HepG2 (cell line): ENCODE measurements at regions not wholly inside any gene's neighbourhood (a gene's known extent, or its start where the extent isn't known, plus 50 kb on each side); places are given as distances from the start of the nearest gene placed in this dataset.

Experiments used
- HCFC1 ChIP-seq: fragments of 150-350 bp; IDR thresholded peaks from 2 replicates; pipeline ENCODE4 v1.6.1; 2014; ENCODE audit warnings: low read depth, low read length
- HNF4A ChIP-seq: sonication (generic); formaldehyde crosslinking; IDR thresholded peaks from 2 replicates; pipeline ENCODE4 v1.4.0; 2020; ENCODE audit warnings: missing genetic modification reagents
- HNRNPLL ChIP-seq: fragments of 200-400 bp; formaldehyde crosslinking; IDR thresholded peaks from 2 replicates; pipeline ENCODE4 v1.6.1; 2017; ENCODE audit warnings: mild to moderate bottlenecking, low read depth, low read length; ENCODE audit not compliant: poor library complexity, severe bottlenecking
- NR1H2 ChIP-seq: sonication (generic); formaldehyde crosslinking; IDR thresholded peaks from 2 replicates; pipeline ENCODE4 v1.8.1; 2022; ENCODE audit warnings: low read depth, missing genetic modification reagents, borderline replicate concordance
- RAD21 ChIP-seq: fragments of 450-650 bp; formaldehyde crosslinking; IDR thresholded peaks from 2 replicates; pipeline ENCODE4 v1.5.0; 2020; ENCODE audit warnings: mild to moderate bottlenecking
- RBFOX2 ChIP-seq: fragments of 200-400 bp; formaldehyde crosslinking; IDR thresholded peaks from 2 replicates; pipeline ENCODE4 v1.6.1; 2017; ENCODE audit warnings: low read depth, mild to moderate bottlenecking, low read length
- SNAPC2 ChIP-seq: sonication (generic); formaldehyde crosslinking; IDR thresholded peaks from 2 replicates; pipeline ENCODE4 v1.8.1; 2022; ENCODE audit warnings: mild to moderate bottlenecking, missing genetic modification reagents
- ZBTB20 ChIP-seq: sonication (generic); formaldehyde crosslinking; IDR thresholded peaks from 2 replicates; pipeline ENCODE4 v1.8.1; 2023; ENCODE audit warnings: missing genetic modification reagents, low read depth, mild to moderate bottlenecking, borderline replicate concordance
- ZNF230 ChIP-seq: sonication (generic); formaldehyde crosslinking; IDR thresholded peaks from 2 replicates; pipeline ENCODE4 v1.4.0; 2020; ENCODE audit warnings: mild to moderate bottlenecking, missing genetic modification reagents
- ZNF354B ChIP-seq: sonication (generic); formaldehyde crosslinking; IDR thresholded peaks from 2 replicates; pipeline ENCODE4 v1.8.0; 2022; ENCODE audit warnings: mild to moderate bottlenecking, missing genetic modification reagents
- ZNF563 ChIP-seq: sonication (generic); formaldehyde crosslinking; IDR thresholded peaks from 2 replicates; pipeline ENCODE4 v1.8.0; 2022; ENCODE audit warnings: mild to moderate bottlenecking, moderate library complexity, missing genetic modification reagents
- ZSCAN30 ChIP-seq: sonication (generic); formaldehyde crosslinking; IDR thresholded peaks from 2 replicates; pipeline ENCODE4 v1.5.0; 2020; ENCODE audit warnings: mild to moderate bottlenecking, missing genetic modification reagents
- TF ChIP-seq, protein P1 (sequence below): IDR thresholded peaks from 2 replicates; pipeline ENCODE4 v1.6.1; 2016; ENCODE audit warnings: low read depth, control low read depth
- TF ChIP-seq, protein P2 (sequence below): sonication (generic); formaldehyde crosslinking; IDR thresholded peaks from 2 replicates; pipeline ENCODE4 v1.5.0; 2020; ENCODE audit warnings: mild to moderate bottlenecking, missing genetic modification reagents, moderate library complexity

DNA sequence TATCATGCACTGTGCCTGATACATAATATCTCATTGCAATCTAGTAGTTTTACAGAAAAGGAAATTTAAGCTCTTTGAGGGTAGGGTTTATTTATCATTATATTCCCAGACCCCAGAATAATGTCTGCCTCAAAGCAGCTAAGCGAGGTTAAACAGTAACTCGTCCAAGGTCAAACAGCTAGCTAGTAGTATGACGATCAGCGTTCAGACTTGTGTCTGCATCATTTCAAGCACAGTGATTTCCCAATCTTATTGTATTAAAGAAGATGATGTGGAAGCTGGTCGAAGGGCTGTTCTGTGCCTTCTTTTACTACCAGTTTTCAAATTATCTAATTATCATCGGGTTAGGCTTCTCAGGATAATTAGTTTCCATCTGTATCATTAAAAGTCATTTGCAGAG is 55.1 kb upstream of the NFIB start:
- TF ChIP-seq ZNF563 (CRISPR knock-in tag) (no peak), ZBTB20 (CRISPR knock-in tag) (no peak), ZSCAN30 (CRISPR knock-in tag) (no peak), ZNF230 (no peak), RBFOX2 (no peak), RAD21 (CRISPR knock-in tag) (no peak), NR1H2 (no peak), HNRNPLL (no peak), SNAPC2 (no peak), ZNF354B (CRISPR knock-in tag) (no peak), HCFC1 (no peak), HNF4A (CRISPR knock-in tag) (no peak)
- TF ChIP-seq, protein P1, sequence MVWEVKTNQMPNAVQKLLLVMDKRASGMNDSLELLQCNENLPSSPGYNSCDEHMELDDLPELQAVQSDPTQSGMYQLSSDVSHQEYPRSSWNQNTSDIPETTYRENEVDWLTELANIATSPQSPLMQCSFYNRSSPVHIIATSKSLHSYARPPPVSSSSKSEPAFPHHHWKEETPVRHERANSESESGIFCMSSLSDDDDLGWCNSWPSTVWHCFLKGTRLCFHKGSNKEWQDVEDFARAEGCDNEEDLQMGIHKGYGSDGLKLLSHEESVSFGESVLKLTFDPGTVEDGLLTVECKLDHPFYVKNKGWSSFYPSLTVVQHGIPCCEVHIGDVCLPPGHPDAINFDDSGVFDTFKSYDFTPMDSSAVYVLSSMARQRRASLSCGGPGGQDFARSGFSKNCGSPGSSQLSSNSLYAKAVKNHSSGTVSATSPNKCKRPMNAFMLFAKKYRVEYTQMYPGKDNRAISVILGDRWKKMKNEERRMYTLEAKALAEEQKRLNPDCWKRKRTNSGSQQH (CRISPR knock-in tag): no peak
- TF ChIP-seq, protein P2, sequence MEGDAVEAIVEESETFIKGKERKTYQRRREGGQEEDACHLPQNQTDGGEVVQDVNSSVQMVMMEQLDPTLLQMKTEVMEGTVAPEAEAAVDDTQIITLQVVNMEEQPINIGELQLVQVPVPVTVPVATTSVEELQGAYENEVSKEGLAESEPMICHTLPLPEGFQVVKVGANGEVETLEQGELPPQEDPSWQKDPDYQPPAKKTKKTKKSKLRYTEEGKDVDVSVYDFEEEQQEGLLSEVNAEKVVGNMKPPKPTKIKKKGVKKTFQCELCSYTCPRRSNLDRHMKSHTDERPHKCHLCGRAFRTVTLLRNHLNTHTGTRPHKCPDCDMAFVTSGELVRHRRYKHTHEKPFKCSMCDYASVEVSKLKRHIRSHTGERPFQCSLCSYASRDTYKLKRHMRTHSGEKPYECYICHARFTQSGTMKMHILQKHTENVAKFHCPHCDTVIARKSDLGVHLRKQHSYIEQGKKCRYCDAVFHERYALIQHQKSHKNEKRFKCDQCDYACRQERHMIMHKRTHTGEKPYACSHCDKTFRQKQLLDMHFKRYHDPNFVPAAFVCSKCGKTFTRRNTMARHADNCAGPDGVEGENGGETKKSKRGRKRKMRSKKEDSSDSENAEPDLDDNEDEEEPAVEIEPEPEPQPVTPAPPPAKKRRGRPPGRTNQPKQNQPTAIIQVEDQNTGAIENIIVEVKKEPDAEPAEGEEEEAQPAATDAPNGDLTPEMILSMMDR (CRISPR knock-in tag): no peak
